Peyer's patch (tissue), 4 donors: ENCODE measurements at regions not wholly inside any gene's neighbourhood (a gene's known extent, or its start where the extent isn't known, plus 50 kb on each side); places are given as distances from the start of the nearest gene placed in this dataset.

Source experiments
- CTCF ChIP-seq, 6 experiments: fragments of 450-650 bp in 4 of 6; fragments of 200-600 bp in 2 of 6; sonication (generic) in 1 of 6; IDR thresholded peaks; one replicate each; pipeline ENCODE4 v1.5.1; 2017 to 2019; ENCODE audit warnings: antibody characterized with exemption in 6 of 6, mild to moderate bottlenecking in 3 of 6, moderate library complexity in 1 of 6
- POLR2A ChIP-seq, 2 donors: fragments of 450-650 bp; IDR thresholded peaks; one replicate each; pipeline ENCODE4 v1.5.1; 2017; ENCODE audit warnings: antibody characterized with exemption in 2 of 2, mild to moderate bottlenecking in 2 of 2, moderate library complexity in 2 of 2

GRCh38 chr18:24876266-24876665 lies 415.8 kb downstream of the HRH4 start:
- no peak for TF ChIP-seq POLR2A (IDR thresholded peaks at IDR 0.05)
- TF ChIP-seq CTCF (IDR thresholded peaks at IDR 0.05): no peak
